ENCODE measurements at regions not wholly inside any gene's neighbourhood (a gene's known extent, or its start where the extent isn't known, plus 50 kb on each side); places are given as distances from the start of the nearest gene placed in this dataset.
"Not testable (repeated sequence)": the region's sequence is repeated elsewhere in the genome, so short reads cannot be mapped to it uniquely, and the experiment has no call there.

GRCh38 chr13:80509264-80509663, 168.3 kb upstream of the SPRY2 start:
- H3K4me1 Mint-ChIP-seq (ENCODE audit: low read depth): no peaks in the 10 kb centered on the region
- DNase-seq (no peak), ATAC-seq (no peak)
- ChIA-PET POLR2A (no interaction called here), CTCF (no interaction called here)
- H3K9me3 Mint-ChIP-seq (ENCODE audit: insufficient read depth): peaks cover 3% of the 10 kb centered on the region
- no peak overlapping the region for H3K4me3 Mint-ChIP-seq
- H3K27me3 Mint-ChIP-seq (ENCODE audit: low read depth): no peaks in the 10 kb centered on the region
- H3K27ac Mint-ChIP-seq: no peak overlapping the region
- no peaks in the 10 kb centered on the region for H3K36me3 Mint-ChIP-seq (ENCODE audit: low read depth)

DNA sequence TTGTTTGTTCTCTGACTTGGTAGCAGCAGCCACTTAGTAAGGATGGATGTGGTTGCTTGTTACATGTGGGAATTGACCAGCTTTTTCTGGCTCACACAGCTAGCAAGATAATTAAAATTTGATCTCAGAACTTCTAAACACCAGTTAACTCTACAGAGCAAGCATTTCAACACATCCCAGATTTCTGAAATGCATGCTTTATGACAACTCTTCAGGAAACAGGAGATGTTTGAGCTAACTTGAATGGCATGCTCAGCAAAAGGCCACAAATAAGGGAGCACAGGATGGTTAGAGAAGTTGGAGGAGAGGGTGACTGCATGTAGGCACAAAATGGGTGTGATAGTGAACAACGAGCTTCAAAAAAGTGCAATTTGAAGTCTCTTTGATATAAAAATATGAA, 167.1 kb upstream of the SPRY2 start:
- Mint-ChIP-seq H3K9me3 (ENCODE audit: insufficient read depth) (peaks cover 3% of the 10 kb centered on the region), H3K27me3 (ENCODE audit: low read depth) (no peaks in the 10 kb centered on the region), H3K4me3 (no peak overlapping the region), H3K4me1 (ENCODE audit: low read depth) (no peaks in the 10 kb centered on the region), H3K36me3 (ENCODE audit: low read depth) (no peaks in the 10 kb centered on the region), H3K27ac (no peak overlapping the region)
- DNase-seq (no peak), ATAC-seq (no peak)
- POLR2A ChIA-PET: no interaction called here
- CTCF ChIA-PET: no interaction called here

DNA sequence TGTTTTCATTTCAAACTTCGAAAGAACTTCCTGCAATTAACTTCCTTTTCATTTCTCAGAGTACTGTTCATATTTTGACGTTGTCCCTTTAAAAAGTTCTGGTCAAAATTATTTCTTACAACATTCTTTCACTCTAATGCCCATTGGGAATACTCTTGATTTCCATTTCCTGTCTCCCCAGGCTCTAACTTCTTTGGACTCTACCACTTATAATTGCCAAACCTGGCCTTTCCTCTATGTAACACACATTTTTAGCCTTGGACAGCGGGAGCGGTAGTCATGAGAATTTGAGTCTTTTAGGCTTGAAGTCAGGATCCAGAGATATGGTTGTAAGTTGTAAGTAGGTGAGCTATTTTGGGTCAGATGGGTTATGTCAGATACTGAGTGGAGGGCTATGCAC, 163.5 kb upstream of the SPRY2 start:
- Mint-ChIP-seq H3K27me3 (ENCODE audit: low read depth) (no peaks in the 10 kb centered on the region), H3K9me3 (ENCODE audit: insufficient read depth) (peaks cover 3% of the 10 kb centered on the region), H3K4me1 (ENCODE audit: low read depth) (no peaks in the 10 kb centered on the region), H3K4me3 (no peak overlapping the region), H3K36me3 (ENCODE audit: low read depth) (no peaks in the 10 kb centered on the region), H3K27ac (no peak overlapping the region)
- DNase-seq (no peak), ATAC-seq (no peak)
- ChIA-PET POLR2A (no interaction called here), CTCF (no interaction called here)

DNA sequence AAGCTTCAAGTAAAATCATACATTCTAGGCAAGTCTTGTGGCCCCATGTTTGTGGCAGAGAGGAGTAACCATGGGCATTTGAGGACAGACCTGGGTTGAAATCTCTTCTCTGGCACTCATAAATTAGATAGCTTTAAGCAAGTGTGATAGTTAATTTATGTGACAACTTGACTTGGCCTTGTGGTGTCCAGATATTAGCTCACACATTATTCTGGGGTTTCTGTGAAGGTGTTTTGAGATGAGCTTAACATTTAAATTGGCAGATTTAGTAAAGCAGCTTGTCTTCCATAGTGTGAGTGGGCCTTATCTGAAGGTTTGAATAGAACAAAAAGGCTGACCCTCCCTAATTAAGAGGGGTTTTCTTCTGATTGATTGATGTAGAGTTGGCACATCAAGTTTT, 161.4 kb upstream of the SPRY2 start:
- H3K27me3 Mint-ChIP-seq (ENCODE audit: low read depth): no peaks in the 10 kb centered on the region
- H3K27ac Mint-ChIP-seq: no peak overlapping the region
- DNase-seq: no peak
- no peak overlapping the region for H3K4me3 Mint-ChIP-seq
- no peak for ATAC-seq
- H3K36me3 Mint-ChIP-seq (ENCODE audit: low read depth): no peaks in the 10 kb centered on the region
- ChIA-PET POLR2A (no interaction called here), CTCF (no interaction called here)
- H3K9me3 Mint-ChIP-seq (ENCODE audit: insufficient read depth): peaks cover 3% of the 10 kb centered on the region
- no peaks in the 10 kb centered on the region for H3K4me1 Mint-ChIP-seq (ENCODE audit: low read depth)

DNA sequence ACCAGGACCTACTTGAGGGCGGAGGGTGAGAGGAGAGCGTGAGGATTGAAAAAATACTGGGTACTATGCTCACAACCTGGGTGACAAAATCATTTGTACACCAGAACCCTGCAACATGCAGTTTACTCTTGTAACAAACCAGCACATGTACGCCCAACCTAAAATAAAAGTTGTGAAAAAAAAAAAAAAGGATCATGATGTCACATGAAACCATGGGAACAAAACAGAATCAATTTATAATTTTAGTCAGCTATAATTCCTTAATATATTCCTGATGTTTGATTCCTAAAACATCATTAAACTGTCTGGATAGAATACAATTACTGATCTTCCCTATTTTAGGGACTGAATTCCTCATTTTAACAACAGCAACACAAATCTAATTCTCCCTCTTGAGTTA, 160.6 kb upstream of the SPRY2 start:
- H3K36me3 Mint-ChIP-seq (ENCODE audit: low read depth): no peaks in the 10 kb centered on the region
- H3K4me3 Mint-ChIP-seq: no peak overlapping the region
- H3K27ac Mint-ChIP-seq: no peak overlapping the region
- ChIA-PET CTCF (no interaction called here), POLR2A (no interaction called here)
- ATAC-seq (no peak), DNase-seq (no peak)
- no peaks in the 10 kb centered on the region for H3K27me3 Mint-ChIP-seq (ENCODE audit: low read depth)
- no peaks in the 10 kb centered on the region for H3K4me1 Mint-ChIP-seq (ENCODE audit: low read depth)
- peaks cover 3% of the 10 kb centered on the region for H3K9me3 Mint-ChIP-seq (ENCODE audit: insufficient read depth)

DNA sequence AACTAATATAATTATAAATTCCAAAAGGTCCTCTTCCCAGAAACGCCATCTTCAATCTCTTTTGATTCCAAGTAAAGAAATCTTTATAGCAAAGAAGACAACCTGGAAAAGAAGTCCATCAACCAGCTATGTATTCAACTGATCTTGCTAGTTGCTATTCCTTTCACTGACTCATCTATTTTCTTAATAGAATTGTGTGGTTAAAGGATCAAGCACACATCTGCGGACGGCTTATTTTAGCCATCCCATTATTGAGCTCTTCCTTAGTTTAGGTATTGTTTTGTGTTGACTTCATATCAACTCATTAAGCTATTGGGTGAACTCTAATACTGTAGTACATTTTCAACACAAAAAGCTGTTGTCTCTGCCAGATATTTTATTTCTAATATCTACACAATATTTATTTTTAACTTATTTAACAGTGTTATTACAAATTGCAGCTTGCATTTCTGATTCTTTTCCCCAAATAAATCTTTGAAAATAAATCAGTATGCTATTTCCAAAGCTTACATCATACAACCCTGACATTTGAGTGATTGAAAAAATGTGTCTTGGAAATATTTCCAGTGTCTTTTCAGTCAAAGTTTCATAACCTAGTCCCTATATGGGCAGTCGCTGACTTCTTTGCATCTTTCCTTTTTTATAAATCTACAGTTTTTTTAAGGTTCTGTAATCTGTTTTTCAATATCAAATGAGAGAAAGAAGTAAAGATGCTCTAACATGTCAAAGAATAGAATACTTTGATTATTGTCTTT, 158.8 kb upstream of the SPRY2 start:
- Mint-ChIP-seq H3K36me3 (ENCODE audit: low read depth) (no peaks in the 10 kb centered on the region), H3K27ac (no peak overlapping the region), H3K9me3 (ENCODE audit: insufficient read depth) (no peaks in the 10 kb centered on the region), H3K4me1 (ENCODE audit: low read depth) (no peaks in the 10 kb centered on the region), H3K27me3 (ENCODE audit: low read depth) (no peaks in the 10 kb centered on the region), H3K4me3 (no peak overlapping the region)
- DNase-seq (no peak), ATAC-seq (no peak)
- ChIA-PET CTCF (no interaction called here), POLR2A (no interaction called here)

DNA sequence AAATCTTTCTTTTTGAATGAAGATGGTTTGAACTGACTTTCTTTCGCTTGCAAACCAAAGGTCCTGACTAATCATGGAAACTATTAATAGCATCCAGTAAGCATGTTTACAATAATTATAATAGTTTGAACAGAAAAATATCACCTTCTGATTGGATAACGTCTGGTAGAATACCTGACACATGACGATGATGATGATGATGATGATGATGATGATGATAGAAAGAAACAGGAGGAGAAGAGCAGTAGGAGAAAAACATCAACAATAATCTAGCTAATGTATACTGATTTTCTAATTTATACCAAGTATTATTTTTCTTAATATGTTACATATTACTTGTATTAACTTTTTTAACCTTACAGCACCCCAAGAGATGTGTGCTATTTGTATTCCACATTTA, 157.5 kb upstream of the SPRY2 start:
- no peaks in the 10 kb centered on the region for H3K9me3 Mint-ChIP-seq (ENCODE audit: insufficient read depth)
- H3K27ac Mint-ChIP-seq: no peak overlapping the region
- no peaks in the 10 kb centered on the region for H3K4me1 Mint-ChIP-seq (ENCODE audit: low read depth)
- ChIA-PET POLR2A (no interaction called here), CTCF (no interaction called here)
- no peak for ATAC-seq
- no peak overlapping the region for H3K4me3 Mint-ChIP-seq
- no peaks in the 10 kb centered on the region for H3K36me3 Mint-ChIP-seq (ENCODE audit: low read depth)
- H3K27me3 Mint-ChIP-seq (ENCODE audit: low read depth): no peaks in the 10 kb centered on the region
- DNase-seq: no peak

DNA sequence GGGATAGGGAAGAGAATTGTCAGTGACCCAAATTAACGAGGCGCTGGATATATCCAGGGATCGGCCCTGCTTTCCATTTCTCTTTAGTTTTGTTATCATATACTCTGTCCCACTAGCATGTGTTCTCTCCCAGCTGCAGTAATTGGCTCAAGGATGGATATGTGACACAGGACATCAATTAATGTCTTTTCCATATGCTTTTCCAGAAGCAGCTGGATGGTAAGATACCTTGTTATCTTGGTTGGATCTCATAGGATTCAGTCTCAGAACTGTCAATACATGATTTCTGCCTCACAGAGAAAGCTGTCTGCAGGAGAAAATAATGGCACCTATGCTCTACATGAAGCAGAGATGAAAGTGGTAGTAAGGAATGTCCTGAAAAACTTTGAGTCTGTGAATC, 157.1 kb upstream of the SPRY2 start:
- DNase-seq (no peak), ATAC-seq (no peak)
- Mint-ChIP-seq H3K4me3 (no peak overlapping the region), H3K4me1 (ENCODE audit: low read depth) (no peaks in the 10 kb centered on the region), H3K27me3 (ENCODE audit: low read depth) (no peaks in the 10 kb centered on the region), H3K27ac (no peak overlapping the region), H3K36me3 (ENCODE audit: low read depth) (no peaks in the 10 kb centered on the region), H3K9me3 (ENCODE audit: insufficient read depth) (no peaks in the 10 kb centered on the region)
- POLR2A ChIA-PET: no interaction called here
- CTCF ChIA-PET: no interaction called here

GRCh38 chr13:80497439-80497838, 156.5 kb upstream of the SPRY2 start:
- Mint-ChIP-seq H3K27me3 (ENCODE audit: low read depth) (no peaks in the 10 kb centered on the region), H3K9me3 (ENCODE audit: insufficient read depth) (no peaks in the 10 kb centered on the region), H3K27ac (no peak overlapping the region), H3K4me1 (ENCODE audit: low read depth) (no peaks in the 10 kb centered on the region), H3K4me3 (no peak overlapping the region), H3K36me3 (ENCODE audit: low read depth) (no peaks in the 10 kb centered on the region)
- ATAC-seq (no peak), DNase-seq (no peak)
- POLR2A ChIA-PET: no interaction called here
- CTCF ChIA-PET: no interaction called here

DNA sequence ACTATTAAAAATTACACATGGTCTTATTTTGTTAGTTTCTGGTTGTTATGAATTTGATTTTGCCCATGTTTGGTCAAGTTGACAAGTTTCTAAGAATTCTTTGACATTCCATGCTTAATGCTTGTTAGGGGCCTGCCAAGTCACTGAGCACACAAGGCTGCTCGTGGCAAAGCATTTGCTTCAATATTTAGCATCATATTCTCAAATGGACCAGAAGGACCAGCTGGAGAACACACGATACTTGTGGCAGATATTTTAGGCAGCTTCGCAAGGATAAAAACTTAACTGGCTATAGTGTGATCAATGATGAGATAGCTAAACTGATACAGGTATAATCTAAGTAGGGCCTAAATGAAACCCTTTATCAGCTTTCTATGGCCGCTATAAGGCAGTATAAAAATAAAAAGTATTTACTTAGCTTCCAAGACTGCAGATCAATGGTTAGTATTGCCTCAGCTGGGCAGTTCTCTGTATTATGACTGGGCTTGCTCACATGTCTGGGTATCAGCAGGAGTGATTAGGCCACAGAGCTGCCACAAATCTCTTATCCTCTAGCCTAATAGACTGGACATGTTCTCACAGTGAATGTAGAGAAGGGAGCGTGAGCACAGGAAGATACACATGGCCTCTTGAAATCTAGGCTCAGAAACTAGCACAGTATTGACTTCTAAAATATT, 155.9 kb upstream of the SPRY2 start:
- H3K27ac Mint-ChIP-seq: no peak overlapping the region
- H3K4me3 Mint-ChIP-seq: no peak overlapping the region
- no peaks in the 10 kb centered on the region for H3K27me3 Mint-ChIP-seq (ENCODE audit: low read depth)
- ATAC-seq: no peak
- H3K9me3 Mint-ChIP-seq (ENCODE audit: insufficient read depth): no peaks in the 10 kb centered on the region
- POLR2A ChIA-PET: no interaction called here
- no peak for DNase-seq
- CTCF ChIA-PET: no interaction called here
- no peaks in the 10 kb centered on the region for H3K36me3 Mint-ChIP-seq (ENCODE audit: low read depth)
- H3K4me1 Mint-ChIP-seq (ENCODE audit: low read depth): no peaks in the 10 kb centered on the region

GRCh38 chr13:80490491-80490943, 149.6 kb upstream of the SPRY2 start:
- H3K9me3 Mint-ChIP-seq (ENCODE audit: insufficient read depth); H3K27me3 Mint-ChIP-seq (ENCODE audit: low read depth); ATAC-seq; H3K4me1 Mint-ChIP-seq (ENCODE audit: low read depth); CTCF ChIA-PET; DNase-seq; H3K4me3 Mint-ChIP-seq; POLR2A ChIA-PET; H3K27ac Mint-ChIP-seq; H3K36me3 Mint-ChIP-seq (ENCODE audit: low read depth): not testable (repeated sequence)

GRCh38 chr13:80486402-80486801, 145.5 kb upstream of the SPRY2 start:
- no peak overlapping the region for H3K4me3 Mint-ChIP-seq
- POLR2A ChIA-PET: no interaction called here

GRCh38 chr13:80483157-80483556, 142.2 kb upstream of the SPRY2 start:
- DNase-seq: no peak
- H3K4me3 Mint-ChIP-seq: no peak overlapping the region
- no peaks in the 10 kb centered on the region for H3K4me1 Mint-ChIP-seq (ENCODE audit: low read depth)
- ChIA-PET CTCF (no interaction called here), POLR2A (interaction anchor here (0.6 kb wide), 1 partner anchor 37 kb away, joined by 5 read pairs; no protein-coding TSS in a partner anchor)
- no peaks in the 10 kb centered on the region for H3K27me3 Mint-ChIP-seq (ENCODE audit: low read depth)
- ATAC-seq: no peak
- H3K27ac Mint-ChIP-seq: no peak overlapping the region
- no peaks in the 10 kb centered on the region for H3K36me3 Mint-ChIP-seq (ENCODE audit: low read depth)
- H3K9me3 Mint-ChIP-seq (ENCODE audit: insufficient read depth): no peaks in the 10 kb centered on the region

More at GRCh38 chr13:80486402-80486801, 145.5 kb upstream of the SPRY2 start:
- H3K27ac Mint-ChIP-seq: no peak overlapping the region
- CTCF ChIA-PET: no interaction called here
- no peaks in the 10 kb centered on the region for H3K27me3 Mint-ChIP-seq (ENCODE audit: low read depth)
- no peak for ATAC-seq
- no peaks in the 10 kb centered on the region for H3K9me3 Mint-ChIP-seq (ENCODE audit: insufficient read depth)
- H3K36me3 Mint-ChIP-seq (ENCODE audit: low read depth): no peaks in the 10 kb centered on the region
- H3K4me1 Mint-ChIP-seq (ENCODE audit: low read depth): no peaks in the 10 kb centered on the region
- no peak for DNase-seq
